Mucosa of descending colon (tissue), 3 donors: ENCODE measurements at regions not wholly inside any gene's neighbourhood (a gene's known extent, or its start where the extent isn't known, plus 50 kb on each side); places are given as distances from the start of the nearest gene placed in this dataset.

Source experiments
- ATAC-seq: fragments of 200-7000 bp; cut with Tn5 transposase; one replicate; pipeline ENCODE4 v1.9.1; 2020; ENCODE audit warnings: mild to moderate bottlenecking, moderate library complexity
- DNase-seq, 3 donors: peaks; one replicate each; pipeline ENCODE4 v3.0.0-alpha.2; 2020
- H3K36me3 ChIP-seq: fragments of 200-600 bp; one replicate; pipeline ENCODE4 v1.8.0; 2021; ENCODE audit warnings: low read depth, mild to moderate bottlenecking
- H3K4me1 ChIP-seq: fragments of 200-600 bp; one replicate; pipeline ENCODE4 v1.8.0; 2021; ENCODE audit warnings: low read depth, mild to moderate bottlenecking
- H3K4me3 ChIP-seq: fragments of 200-600 bp; one replicate; pipeline ENCODE4 v1.8.0; 2021; ENCODE audit warnings: mild to moderate bottlenecking
- H3K9me3 ChIP-seq: fragments of 200-600 bp; one replicate; pipeline ENCODE4 v1.8.0; 2021; ENCODE audit warnings: mild to moderate bottlenecking
- CTCF ChIP-seq: fragments of 200-600 bp; IDR thresholded peaks from one replicate; pipeline ENCODE4 v1.8.0; 2022; ENCODE audit warnings: antibody characterized with exemption, mild to moderate bottlenecking
- intact Hi-C, 2 donors: fragments of 100-400 bp; cut with DNase I in 1 of 2; cut with micrococcal nuclease in 1 of 2; formaldehyde crosslinking; loops; one replicate each; pipeline versions ENCODE4 v1.11.0 to v1.11.1; 2022; cut with DNase I, micrococcal nuclease
- donor health status: DM: no; HTN: no; CAD: no; lungs with moderate emphysema.
- donor health status: DM: no; HTN: no; CAD: no.
- donor health status: DM: no; HTN: yes; CAD: no.

- no peak for ATAC-seq
- DNase-seq: no peak
- TF ChIP-seq CTCF: no peak
- intact Hi-C loops: no loop called here
- Histone ChIP-seq H3K36me3 (no peaks in the 10 kb centered on the region), H3K4me1 (no peaks in the 10 kb centered on the region), H3K4me3 (no peak overlapping the region), H3K9me3 (no peaks in the 10 kb centered on the region)
These were observed 81.9 kb upstream of the CCN6 start for GRCh38 chr6:111971866-111972532.

- no peak for TF ChIP-seq CTCF
- DNase-seq (no peak), ATAC-seq (no peak)
- no peaks in the 10 kb centered on the region for H3K4me1 ChIP-seq
- no peaks in the 10 kb centered on the region for H3K36me3 ChIP-seq
- no peaks in the 10 kb centered on the region for H3K9me3 ChIP-seq
- intact Hi-C loops: no loop called here
- no peak overlapping the region for H3K4me3 ChIP-seq
These were observed 81.2 kb upstream of the CCN6 start for GRCh38 chr6:111972745-111973117.

- TF ChIP-seq CTCF: no peak
- intact Hi-C loops: no loop called here
- H3K4me1 ChIP-seq: no peaks in the 10 kb centered on the region
- ATAC-seq (peak; percentile 77), DNase-seq (no peak)
- H3K36me3 ChIP-seq: no peaks in the 10 kb centered on the region
- H3K4me3 ChIP-seq: no peak overlapping the region
- H3K9me3 ChIP-seq: no peaks in the 10 kb centered on the region
These were observed 80.7 kb upstream of the CCN6 start for GRCh38 chr6:111973118-111973761.

- H3K9me3 ChIP-seq: no peaks in the 10 kb centered on the region
- H3K4me1 ChIP-seq: no peaks in the 10 kb centered on the region
- TF ChIP-seq CTCF: no peak
- ATAC-seq (no peak), DNase-seq (no peak)
- intact Hi-C loops: no loop called here
- no peaks in the 10 kb centered on the region for H3K36me3 ChIP-seq
- no peak overlapping the region for H3K4me3 ChIP-seq
These were observed 79.8 kb upstream of the CCN6 start for GRCh38 chr6:111973927-111974639.

- ATAC-seq: no peak
- intact Hi-C loops: no loop called here
These were observed 78.4 kb upstream of the CCN6 start for GRCh38 chr6:111975466-111975865.

More at GRCh38 chr6:111975466-111975865, 78.4 kb upstream of the CCN6 start:
- no peak for TF ChIP-seq CTCF
- DNase-seq: no peak
- Histone ChIP-seq H3K4me1 (no peaks in the 10 kb centered on the region), H3K36me3 (no peaks in the 10 kb centered on the region), H3K9me3 (no peaks in the 10 kb centered on the region), H3K4me3 (no peak overlapping the region)
